Peyer's patch (tissue), 4 donors: ENCODE measurements at regions not wholly inside any gene's neighbourhood (a gene's known extent, or its start where the extent isn't known, plus 50 kb on each side); places are given as distances from the start of the nearest gene placed in this dataset.

Source experiments
- DNase-seq, 3 donors: peaks; one replicate each; pipeline ENCODE4 v3.0.0-alpha.2; 2017 to 2019
- H3K27ac ChIP-seq, 4 donors: fragments of 200-600 bp; sonication (generic); one replicate each; pipeline ENCODE4 v1.5.1; 2016 to 2019
- H3K27me3 ChIP-seq, 2 donors: fragments of 200-600 bp; sonication (generic); one replicate each; pipeline ENCODE4 v1.5.1; 2019
- H3K36me3 ChIP-seq, 3 donors: fragments of 200-600 bp; sonication (generic); one replicate each; pipeline ENCODE4 v1.5.1; 2016 to 2019
- H3K4me1 ChIP-seq, 4 donors: fragments of 200-600 bp; sonication (generic); one replicate each; pipeline ENCODE4 v1.5.1; 2016 to 2019
- H3K4me3 ChIP-seq, 4 donors: fragments of 200-600 bp; sonication (generic); 1 replicate in 3 of 4; 2 replicates in 1 of 4; pipeline ENCODE4 v1.5.1; 2016 to 2019; ENCODE audit warnings: mild to moderate bottlenecking in 1 of 4
- H3K9me3 ChIP-seq, 4 donors: fragments of 200-600 bp; sonication (generic); one replicate each; pipeline ENCODE4 v1.5.1; 2016 to 2019; ENCODE audit warnings: mild to moderate bottlenecking in 1 of 4
- POLR2A ChIP-seq, 2 donors: fragments of 450-650 bp; IDR thresholded peaks; one replicate each; pipeline ENCODE4 v1.5.1; 2017; ENCODE audit warnings: antibody characterized with exemption in 2 of 2, mild to moderate bottlenecking in 2 of 2, moderate library complexity in 2 of 2
- TF ChIP-seq, protein P1 (sequence below), 6 experiments: fragments of 450-650 bp in 4 of 6; fragments of 200-600 bp in 2 of 6; sonication (generic) in 1 of 6; IDR thresholded peaks; one replicate each; pipeline ENCODE4 v1.5.1; 2017 to 2019; ENCODE audit warnings: antibody characterized with exemption in 6 of 6, mild to moderate bottlenecking in 3 of 6, moderate library complexity in 1 of 6

DNA sequence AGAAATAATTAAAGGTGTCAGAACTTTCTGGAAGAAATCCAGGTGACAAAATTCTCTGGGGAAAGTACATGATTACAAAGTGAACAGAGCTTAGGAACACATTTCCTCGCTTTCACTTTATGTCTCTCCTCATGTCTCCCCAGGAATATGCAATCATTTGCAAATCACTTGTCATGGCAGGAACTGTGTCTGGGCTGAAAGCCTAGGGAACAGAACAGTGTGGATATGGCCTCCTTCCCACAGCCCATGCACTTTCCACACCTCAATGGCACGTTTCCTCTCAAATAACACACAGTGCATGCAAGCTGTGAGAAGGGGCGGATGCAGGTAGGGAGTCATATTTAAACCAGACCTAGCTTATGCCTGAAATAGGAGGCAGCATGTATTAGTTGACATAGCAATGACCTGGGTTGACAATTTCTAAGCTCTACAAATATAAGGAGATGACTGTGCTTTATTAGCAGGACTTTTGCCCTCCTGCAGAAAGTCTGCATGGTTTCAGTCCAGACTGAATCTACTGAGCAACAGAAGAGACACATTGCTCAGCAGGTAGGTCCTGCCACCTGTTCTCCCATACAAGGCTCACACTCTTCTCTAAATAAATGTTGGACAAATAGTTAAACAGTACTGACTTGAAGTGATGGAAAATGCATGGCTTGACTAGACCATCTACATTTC, 236.0 kb upstream of the ELAC2 start:
- Histone ChIP-seq H3K4me1 (no peaks in the 10 kb centered on the region), H3K27me3 (no peaks in the 10 kb centered on the region), H3K9me3 (no peaks in the 10 kb centered on the region), H3K36me3 (no peaks in the 10 kb centered on the region), H3K4me3 (no peak overlapping the region), H3K27ac (no peak overlapping the region)
- no peak for TF ChIP-seq POLR2A (IDR thresholded peaks at IDR 0.05)
- TF ChIP-seq, protein P1, sequence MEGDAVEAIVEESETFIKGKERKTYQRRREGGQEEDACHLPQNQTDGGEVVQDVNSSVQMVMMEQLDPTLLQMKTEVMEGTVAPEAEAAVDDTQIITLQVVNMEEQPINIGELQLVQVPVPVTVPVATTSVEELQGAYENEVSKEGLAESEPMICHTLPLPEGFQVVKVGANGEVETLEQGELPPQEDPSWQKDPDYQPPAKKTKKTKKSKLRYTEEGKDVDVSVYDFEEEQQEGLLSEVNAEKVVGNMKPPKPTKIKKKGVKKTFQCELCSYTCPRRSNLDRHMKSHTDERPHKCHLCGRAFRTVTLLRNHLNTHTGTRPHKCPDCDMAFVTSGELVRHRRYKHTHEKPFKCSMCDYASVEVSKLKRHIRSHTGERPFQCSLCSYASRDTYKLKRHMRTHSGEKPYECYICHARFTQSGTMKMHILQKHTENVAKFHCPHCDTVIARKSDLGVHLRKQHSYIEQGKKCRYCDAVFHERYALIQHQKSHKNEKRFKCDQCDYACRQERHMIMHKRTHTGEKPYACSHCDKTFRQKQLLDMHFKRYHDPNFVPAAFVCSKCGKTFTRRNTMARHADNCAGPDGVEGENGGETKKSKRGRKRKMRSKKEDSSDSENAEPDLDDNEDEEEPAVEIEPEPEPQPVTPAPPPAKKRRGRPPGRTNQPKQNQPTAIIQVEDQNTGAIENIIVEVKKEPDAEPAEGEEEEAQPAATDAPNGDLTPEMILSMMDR (IDR thresholded peaks at IDR 0.05) = no peak
- no peak for DNase-seq

DNA sequence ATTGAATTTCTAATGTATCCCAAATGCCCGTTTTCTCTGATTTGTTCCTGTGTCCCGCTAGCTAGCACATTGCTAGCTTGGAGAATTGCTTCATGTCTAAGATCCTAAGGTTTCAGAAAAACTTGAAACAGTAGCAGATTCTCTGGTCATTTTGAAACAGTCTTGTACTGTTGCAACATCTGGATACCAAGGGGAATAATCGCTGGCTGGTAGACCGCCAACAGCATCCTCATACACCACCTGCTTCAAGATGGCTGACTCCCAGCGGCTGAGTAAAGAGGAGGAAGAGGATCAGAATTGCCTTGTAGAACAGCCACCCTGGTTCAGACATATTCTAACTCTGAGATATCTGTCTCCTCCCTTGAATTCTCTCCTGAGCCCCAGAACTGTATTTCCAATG, 226.7 kb upstream of the ELAC2 start:
- no peaks in the 10 kb centered on the region for H3K9me3 ChIP-seq
- no peaks in the 10 kb centered on the region for H3K4me1 ChIP-seq
- no peaks in the 10 kb centered on the region for H3K36me3 ChIP-seq
- TF ChIP-seq, protein P1 (IDR thresholded peaks at IDR 0.05) = no peak
- no peak for TF ChIP-seq POLR2A (IDR thresholded peaks at IDR 0.05)
- DNase-seq = no peak
- H3K4me3 ChIP-seq = no peak overlapping the region
- H3K27ac ChIP-seq = no peak overlapping the region
- H3K27me3 ChIP-seq = no peaks in the 10 kb centered on the region

DNA sequence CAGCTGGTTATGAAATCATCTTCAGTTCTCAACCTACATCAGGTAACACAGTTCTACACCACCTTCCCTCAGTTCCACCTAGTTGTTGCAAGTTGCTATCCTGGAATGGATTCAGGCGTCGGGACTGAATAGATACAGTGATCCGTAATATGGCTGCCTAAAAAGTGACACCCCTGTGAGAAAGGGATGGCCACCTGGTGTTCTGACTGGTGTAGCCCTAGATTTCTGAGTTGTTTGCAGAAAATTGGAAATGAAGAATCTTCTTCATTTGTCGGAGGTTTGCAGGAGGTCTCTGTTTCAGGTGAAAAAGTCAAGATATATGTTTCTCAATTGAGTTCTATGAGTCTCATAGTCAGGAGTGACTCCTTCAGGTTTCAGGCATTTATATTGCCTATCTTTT, 225.8 kb upstream of the ELAC2 start:
- TF ChIP-seq, protein P1 (IDR thresholded peaks at IDR 0.05) = no peak
- no peak for TF ChIP-seq POLR2A (IDR thresholded peaks at IDR 0.05)
- no peaks in the 10 kb centered on the region for H3K36me3 ChIP-seq
- H3K27ac ChIP-seq = no peak overlapping the region
- H3K4me1 ChIP-seq = no peaks in the 10 kb centered on the region
- no peaks in the 10 kb centered on the region for H3K9me3 ChIP-seq
- no peak overlapping the region for H3K4me3 ChIP-seq
- no peak for DNase-seq
- no peaks in the 10 kb centered on the region for H3K27me3 ChIP-seq

DNA sequence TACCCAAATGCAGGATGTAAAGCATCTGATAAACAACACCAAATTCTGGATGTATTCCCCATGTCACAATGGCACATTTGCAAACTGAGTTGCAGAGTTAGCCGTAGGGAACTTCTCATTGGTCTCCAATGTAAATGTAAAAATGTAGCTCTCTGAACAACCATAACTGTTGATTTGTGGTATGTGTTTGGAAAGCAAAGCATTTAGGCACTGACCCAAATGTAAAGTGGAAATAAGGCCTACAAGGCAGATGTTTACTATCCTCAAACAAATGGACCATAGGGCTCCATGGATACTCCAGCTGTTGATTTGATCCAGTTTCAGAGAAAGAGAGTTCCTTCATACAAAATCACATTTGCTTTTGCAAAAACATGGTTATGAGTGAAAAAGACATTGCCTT, 223.0 kb upstream of the ELAC2 start:
- no peak for DNase-seq
- Histone ChIP-seq H3K27ac (no peak overlapping the region), H3K9me3 (no peaks in the 10 kb centered on the region), H3K4me3 (no peak overlapping the region), H3K4me1 (no peaks in the 10 kb centered on the region), H3K36me3 (no peaks in the 10 kb centered on the region), H3K27me3 (no peaks in the 10 kb centered on the region)
- no peak for TF ChIP-seq POLR2A (IDR thresholded peaks at IDR 0.05)
- TF ChIP-seq, protein P1 (IDR thresholded peaks at IDR 0.05) = no peak

DNA sequence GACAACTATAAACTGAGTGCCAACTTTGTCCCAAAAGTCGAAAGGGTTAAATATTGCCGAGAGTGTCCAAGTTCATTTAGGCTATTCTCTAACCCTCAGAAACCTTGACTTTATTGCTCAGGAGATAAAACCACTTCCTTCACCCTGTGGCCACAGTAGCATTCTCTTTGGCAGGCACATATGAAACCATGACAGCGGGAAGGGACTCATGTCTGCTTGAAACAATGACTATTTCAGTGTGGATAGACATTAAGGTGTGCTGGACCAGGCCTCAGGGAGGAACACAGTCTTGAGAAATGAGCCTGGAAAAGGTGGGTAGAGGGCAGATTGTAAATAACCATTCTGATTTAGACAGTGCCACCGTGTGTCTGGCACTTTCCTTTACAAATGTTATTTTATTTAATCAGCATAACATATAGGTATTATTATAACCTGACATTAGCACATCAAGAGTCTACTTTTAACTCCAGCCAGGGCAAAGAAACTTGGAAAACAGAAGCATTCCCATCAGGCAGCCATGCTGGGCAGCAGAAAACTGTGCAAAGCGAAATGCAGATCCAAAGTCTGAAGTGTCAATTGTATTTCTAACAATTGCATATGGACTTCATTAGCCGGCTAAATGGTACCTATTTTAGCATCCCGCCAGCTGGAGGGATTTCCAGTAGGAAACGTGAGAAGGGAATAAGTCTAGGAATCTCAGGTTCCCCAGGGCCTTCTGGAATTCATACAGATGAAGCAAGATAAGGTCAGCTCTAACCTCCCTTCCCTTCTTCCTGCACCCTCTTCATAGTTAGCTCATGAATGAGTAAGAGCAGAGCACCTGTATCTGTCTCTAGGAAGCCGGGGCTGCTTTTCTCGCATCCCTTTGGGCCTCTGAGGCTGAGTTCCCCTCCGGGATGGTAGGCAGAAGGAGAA, 212.8 kb upstream of the ELAC2 start:
- Histone ChIP-seq H3K4me3 (no peak overlapping the region), H3K27ac (no peak overlapping the region), H3K4me1 (no peaks in the 10 kb centered on the region), H3K27me3 (no peaks in the 10 kb centered on the region), H3K9me3 (no peaks in the 10 kb centered on the region), H3K36me3 (no peaks in the 10 kb centered on the region)
- DNase-seq = no peak
- TF ChIP-seq, protein P1 (IDR thresholded peaks at IDR 0.05) = no peak
- TF ChIP-seq POLR2A (IDR thresholded peaks at IDR 0.05) = no peak
